ENCODE measurements at regions not wholly inside any gene's neighbourhood (a gene's known extent, or its start where the extent isn't known, plus 50 kb on each side); places are given as distances from the start of the nearest gene placed in this dataset.
"Not testable (repeated sequence)": the region's sequence is repeated elsewhere in the genome, so short reads cannot be mapped to it uniquely, and the experiment has no call there.

- H3K4me3 ChIP-seq (ENCODE audit: control insufficient read depth, low read depth, low read length): no peak overlapping the region
- no peak for DNase-seq (ENCODE audit: low read depth)
- no peak for TF ChIP-seq CTCF (conservative IDR thresholded peaks at IDR 0.05; ENCODE audit: control insufficient read depth, insufficient read depth, low read depth, low read length)
Observed at GRCh38 chr17:53765609-53766008, 57.1 kb upstream of the KIF2B start.

- no peak for TF ChIP-seq CTCF (conservative IDR thresholded peaks at IDR 0.05; ENCODE audit: control insufficient read depth, insufficient read depth, low read depth, low read length)
- no peak overlapping the region for H3K4me3 ChIP-seq (ENCODE audit: control insufficient read depth, low read depth, low read length)
- DNase-seq (ENCODE audit: low read depth): no peak
Observed at GRCh38 chr17:53765129-53765528, 57.6 kb upstream of the KIF2B start.

- H3K4me3 ChIP-seq (ENCODE audit: control insufficient read depth, low read depth, low read length): no peak overlapping the region
- DNase-seq (ENCODE audit: low read depth): no peak
- TF ChIP-seq CTCF (conservative IDR thresholded peaks at IDR 0.05; ENCODE audit: control insufficient read depth, insufficient read depth, low read depth, low read length): no peak
Observed at GRCh38 chr17:53757559-53757958, 65.2 kb upstream of the KIF2B start.

- not testable (repeated sequence) for DNase-seq (ENCODE audit: low read depth); H3K4me3 ChIP-seq (ENCODE audit: control insufficient read depth, low read depth, low read length)
Observed at GRCh38 chr17:53757116-53757515, 65.6 kb upstream of the KIF2B start.

GRCh38 chr17:53749178-53749577 lies 73.5 kb upstream of the KIF2B start:
- H3K4me3 ChIP-seq (ENCODE audit: control insufficient read depth, low read depth, low read length): no peak overlapping the region
- no peak for TF ChIP-seq CTCF (conservative IDR thresholded peaks at IDR 0.05; ENCODE audit: control insufficient read depth, insufficient read depth, low read depth, low read length)
- DNase-seq (ENCODE audit: low read depth): peak; percentile 47

- not testable (repeated sequence) for H3K4me3 ChIP-seq (ENCODE audit: control insufficient read depth, low read depth, low read length); DNase-seq (ENCODE audit: low read depth)
Observed at GRCh38 chr17:53748159-53748820, 74.4 kb upstream of the KIF2B start.

- no peak overlapping the region for H3K4me3 ChIP-seq (ENCODE audit: control insufficient read depth, low read depth, low read length)
- DNase-seq (ENCODE audit: low read depth): no peak
- no peak for TF ChIP-seq CTCF (conservative IDR thresholded peaks at IDR 0.05; ENCODE audit: control insufficient read depth, insufficient read depth, low read depth, low read length)
Observed at GRCh38 chr17:53740312-53740711, 82.4 kb upstream of the KIF2B start.
